GM21515 (cell line): ENCODE measurements at regions not wholly inside any gene's neighbourhood (a gene's known extent, or its start where the extent isn't known, plus 50 kb on each side); places are given as distances from the start of the nearest gene placed in this dataset.
"Not testable (repeated sequence)": the region's sequence is repeated elsewhere in the genome, so short reads cannot be mapped to it uniquely, and the experiment has no call there.

Source experiments
- ATAC-seq: cut with Tn5 transposase; IDR thresholded peaks from one replicate; pipeline ENCODE4 v1.9.1; 2021; ENCODE audit not compliant: unreplicated experiment

DNA sequence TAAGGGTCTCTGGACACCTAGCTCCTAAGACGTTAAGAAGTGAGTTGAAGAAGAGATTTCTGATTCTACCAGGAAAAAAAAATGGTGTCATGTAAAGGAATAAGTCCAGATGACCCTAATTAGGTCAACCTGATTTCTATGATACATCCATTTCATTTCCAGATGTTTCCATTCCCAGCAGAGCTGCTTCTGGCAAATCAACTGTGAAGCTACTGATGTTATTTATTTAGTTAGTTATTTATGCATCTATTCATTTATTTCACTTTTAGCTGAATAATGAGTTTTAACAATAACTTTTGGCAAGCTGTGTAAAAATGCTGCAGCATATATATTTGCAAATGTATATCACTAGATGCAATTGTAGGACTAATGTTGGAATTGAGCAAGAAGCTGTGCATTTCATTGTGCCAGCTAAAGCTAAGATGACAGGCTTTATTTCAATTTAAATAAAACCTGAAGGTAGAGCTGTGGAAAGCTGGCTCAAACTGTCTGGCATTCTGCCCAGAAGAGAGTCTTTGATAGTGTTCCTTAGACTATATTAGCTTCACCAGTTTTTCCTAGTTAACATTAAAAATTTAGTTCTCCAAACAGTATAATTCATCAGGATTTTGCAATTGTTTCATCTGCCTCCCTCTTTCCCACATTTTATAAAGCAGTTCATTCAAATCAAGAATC lies 1164.4 kb upstream of the ADGRL4 start:
- no peak for ATAC-seq

DNA sequence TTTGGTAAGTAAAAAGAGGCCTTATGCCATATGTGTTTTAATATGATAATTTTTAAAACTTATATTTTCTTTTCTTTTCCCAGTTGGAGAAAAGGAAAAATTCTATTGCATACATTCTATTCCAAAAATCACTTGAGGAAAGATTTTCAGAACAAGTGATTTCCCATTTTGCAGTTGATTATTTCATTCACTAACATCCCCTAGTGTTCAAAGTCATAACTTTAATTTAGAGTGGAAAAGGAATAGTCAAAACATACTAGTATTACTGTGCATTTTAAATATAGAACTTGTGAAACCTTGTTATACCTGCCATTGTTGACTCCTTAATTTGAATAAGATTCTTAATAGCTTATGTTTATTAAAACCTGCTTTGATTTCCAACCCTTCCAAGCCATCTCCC lies 1157.6 kb upstream of the ADGRL4 start:
- ATAC-seq: no peak

DNA sequence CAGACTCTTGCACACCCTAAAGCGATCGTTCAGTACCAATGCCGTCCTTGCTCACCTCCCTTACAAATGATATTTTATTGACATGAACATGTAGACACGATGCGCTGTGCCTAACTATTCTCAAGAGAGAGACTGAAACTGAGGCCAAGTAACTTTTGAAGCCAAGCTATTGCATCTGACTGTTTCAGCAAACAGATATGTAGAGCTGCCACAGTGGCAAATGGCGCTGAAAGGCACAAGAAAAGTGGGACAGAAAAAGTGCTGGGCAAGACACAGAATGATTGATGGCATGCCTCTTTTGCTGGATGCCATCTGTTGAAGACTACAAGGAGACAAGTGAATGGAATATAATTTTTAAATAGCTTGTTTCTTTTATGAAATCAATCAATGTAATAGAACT lies 1157.2 kb upstream of the ADGRL4 start:
- ATAC-seq: no peak

DNA sequence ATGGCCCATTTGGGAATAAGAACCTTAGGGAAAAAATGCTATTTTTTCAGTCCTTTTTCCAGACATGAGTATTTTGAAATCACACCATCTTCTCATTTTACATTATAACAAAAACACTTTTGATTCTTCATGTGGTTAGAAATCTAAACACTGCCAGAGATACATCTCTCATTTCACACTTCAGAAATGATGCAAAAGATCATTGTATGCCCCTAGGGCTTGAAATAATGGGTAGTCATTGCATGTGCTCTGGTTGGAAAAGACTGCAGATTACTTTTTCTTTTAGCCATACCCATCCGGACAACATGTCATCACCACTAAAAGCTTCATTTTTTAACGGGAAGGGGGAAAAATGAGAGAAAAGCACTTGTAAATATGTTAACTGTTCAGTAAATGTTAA lies 1152.2 kb upstream of the ADGRL4 start:
- no peak for ATAC-seq

DNA sequence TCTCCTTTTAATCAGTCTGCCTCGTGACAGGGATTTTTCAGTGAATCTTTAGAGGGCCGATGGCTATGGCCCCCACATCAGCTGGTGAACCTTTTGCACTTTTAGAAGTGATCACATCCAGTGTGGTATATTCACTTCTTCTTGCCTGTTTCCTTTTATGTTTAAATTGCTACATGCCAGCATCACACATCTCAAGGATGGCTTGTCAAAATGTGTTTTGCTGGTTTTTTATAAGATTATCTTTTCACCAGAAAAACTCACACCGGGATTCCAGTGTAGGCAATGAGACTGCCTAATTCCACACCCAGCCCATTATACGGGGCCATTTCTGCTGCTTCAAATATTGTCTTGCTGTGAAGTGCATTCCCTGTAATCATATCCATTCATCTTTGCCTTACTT lies 1151.7 kb upstream of the ADGRL4 start:
- ATAC-seq: no peak

DNA sequence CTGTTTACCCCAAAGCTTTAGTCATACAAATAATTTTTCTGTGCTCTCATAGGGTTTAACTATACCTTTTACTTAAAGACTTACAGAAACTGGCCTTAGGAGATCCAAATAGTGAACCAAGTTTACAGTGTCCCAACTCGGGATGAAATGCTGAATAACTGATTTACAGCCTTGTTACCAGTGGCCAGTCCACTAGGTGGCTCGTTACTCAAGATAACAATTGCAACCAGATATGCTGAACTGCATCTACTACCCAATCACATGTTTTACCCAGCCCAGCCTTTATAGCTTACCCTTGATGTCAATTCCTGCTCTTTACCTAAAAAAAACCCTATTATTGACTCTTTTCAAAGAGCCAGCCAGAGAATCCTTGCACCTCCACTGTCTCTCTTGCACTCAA lies 1148.8 kb upstream of the ADGRL4 start:
- no peak for ATAC-seq

DNA sequence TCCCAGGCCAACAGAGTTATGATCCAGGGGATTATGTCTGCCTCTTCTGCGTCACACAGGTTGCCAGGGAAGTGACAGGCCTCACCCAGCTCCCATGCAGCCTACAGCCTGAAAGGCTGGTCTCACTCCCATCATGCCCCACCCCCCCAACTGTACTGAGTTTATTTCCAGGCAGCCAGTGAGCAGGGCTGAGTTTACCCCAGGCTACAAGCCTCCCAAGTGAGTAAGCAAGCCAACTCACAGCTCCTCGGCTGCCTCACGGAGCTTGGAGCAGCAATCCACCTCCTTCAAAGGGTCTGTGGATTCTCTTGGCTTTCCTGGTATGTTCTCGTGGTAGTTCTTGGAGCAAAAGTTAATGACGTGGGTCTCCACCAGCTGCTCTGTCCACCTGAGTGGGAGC lies 1147.6 kb upstream of the ADGRL4 start:
- no peak for ATAC-seq

DNA sequence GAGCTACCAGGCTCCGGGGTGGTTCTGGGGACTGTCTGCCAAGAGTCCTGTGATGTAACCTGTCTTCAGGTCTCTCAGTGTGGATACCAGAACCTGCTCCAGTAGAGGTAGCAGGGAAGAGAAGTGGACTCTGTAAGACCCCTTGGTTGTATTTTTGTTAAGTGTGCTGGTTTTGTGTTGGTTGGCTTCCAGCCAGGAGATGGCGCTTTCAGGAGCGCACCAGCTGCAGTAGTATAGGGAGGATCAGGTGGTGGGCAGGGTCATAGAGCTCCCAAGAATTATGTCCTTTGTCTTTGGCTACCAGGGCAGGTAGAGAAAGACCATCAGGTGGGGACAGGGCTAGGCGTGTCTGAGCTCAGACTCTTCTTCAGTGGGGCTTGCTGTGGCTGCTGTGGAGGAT lies 1147.2 kb upstream of the ADGRL4 start:
- ATAC-seq: no peak

DNA sequence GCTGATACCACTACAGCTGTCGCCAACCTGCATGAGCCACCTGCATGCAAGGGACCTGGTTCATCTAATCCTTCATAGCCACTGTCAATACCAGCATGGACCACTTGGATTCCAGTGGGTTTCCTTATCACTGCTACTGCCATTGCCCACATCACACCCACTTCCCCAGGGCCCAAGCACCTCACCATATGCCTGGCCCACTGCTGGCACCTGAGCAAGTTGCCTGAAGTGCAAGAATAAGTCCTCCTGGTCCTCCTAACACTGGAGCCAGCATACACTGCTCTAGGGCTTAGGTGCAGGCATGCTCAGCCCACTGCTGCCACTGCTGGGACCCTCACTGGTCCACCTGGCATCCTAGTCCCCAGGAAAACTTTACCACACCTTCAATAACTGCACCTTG lies 1136.8 kb upstream of the ADGRL4 start:
- no peak for ATAC-seq

DNA sequence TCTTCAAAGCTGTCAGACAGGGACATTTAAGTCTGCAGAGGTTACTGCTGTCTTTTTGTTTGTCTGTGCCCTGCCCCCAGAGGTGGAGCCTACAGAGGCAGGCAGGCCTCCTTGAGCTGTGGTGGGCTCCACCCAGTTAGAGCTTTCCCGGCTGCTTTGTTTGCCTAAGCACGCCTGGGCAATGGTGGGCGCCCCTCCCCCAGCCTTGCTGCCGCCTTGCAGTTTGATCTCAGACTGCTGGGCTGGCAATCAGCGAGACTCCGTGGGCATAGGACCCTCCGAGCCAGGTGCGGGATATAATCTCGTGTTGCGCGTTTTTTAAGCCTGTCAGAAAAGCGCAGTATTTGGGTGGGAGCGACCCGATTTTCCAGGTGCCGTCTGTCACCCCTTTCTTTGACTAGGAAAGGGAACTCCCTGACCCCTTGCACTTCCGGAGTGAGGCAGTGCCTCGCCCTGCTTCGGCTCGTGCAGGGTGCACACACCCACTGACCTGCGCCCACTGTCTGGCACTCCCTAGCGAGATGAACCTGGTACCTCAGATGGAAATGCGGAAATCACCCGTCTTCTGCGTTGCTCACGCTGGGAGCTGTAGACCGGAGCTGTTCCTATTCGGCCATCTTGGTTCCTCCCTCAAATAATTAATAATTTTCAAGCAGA lies 1131.5 kb upstream of the ADGRL4 start:
- not testable (repeated sequence) for ATAC-seq

DNA sequence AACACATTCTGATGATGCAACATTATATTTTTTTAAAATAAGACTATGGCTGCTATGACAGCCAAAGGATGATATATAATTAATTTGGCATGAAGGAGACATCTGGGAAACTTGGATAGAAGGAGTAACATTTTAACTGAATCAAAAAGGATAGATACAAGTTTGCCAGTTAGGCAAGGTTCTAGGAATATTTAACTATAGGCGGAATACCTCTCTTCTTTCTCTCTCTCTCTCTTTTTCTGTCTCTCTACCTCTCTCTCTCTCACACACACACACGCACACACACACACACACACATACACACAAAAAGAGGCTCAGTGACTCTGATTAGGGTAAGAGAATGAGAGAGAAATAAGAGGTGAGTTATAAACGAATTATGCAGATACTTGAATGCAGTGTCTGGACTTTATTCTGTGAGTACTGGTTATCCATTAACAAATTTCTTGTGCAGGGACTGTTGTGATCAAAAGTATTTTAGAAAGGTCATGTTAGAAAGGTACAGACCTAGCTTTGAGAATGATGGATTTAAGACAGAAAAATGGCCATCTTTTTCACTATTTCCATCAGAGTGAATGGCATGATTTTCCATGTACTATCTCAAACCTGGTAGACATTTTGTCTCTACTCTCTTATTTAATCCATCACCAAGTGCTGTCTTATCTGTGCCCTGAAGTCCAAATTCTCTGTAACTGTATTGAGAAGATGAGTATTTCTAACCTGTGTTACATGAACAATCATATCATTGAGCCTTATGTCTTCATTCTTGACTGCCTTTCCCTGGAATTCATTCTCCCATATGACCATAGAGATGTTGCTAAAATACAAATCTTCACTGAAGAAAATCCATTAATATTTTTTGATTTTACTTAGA lies 1106.9 kb upstream of the ADGRL4 start:
- ATAC-seq: no peak

DNA sequence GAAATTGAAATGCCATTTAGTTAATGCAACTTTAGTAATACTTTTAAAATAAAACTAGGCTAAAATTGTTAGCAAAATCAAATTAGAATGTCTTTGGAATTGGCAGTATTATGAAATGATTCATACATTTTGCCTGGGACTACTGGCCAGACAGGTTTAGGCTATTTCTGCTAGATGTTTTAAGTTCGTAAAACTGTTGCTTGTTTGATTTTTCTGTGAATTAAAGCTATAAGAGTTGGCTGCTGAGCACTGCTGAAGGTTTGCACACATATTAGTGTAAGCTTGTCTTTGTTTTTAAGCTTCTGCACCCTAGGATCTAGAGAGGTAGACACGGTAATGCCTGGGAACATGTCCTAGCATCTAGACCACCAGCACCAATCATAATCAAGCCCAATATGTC lies 1094.6 kb upstream of the ADGRL4 start:
- no peak for ATAC-seq

DNA sequence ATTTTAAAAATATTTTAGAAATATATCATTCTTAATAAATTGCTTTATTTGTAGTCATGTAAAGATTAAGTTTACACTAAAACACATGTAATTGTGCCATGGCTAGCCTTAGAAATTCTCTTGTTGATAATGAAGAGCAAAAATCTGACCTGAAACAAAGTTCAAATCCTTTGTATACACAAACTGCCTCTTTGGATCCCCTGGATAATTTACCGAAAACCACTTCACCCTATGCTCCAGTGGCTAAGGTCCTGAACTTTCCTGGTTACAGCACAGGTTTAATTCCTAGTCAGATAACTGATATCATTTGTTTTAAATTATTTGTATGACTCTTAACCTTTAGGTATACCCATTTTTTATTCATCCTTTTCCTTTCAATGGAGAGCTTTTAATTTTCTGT lies 1093.2 kb upstream of the ADGRL4 start:
- ATAC-seq: no peak

DNA sequence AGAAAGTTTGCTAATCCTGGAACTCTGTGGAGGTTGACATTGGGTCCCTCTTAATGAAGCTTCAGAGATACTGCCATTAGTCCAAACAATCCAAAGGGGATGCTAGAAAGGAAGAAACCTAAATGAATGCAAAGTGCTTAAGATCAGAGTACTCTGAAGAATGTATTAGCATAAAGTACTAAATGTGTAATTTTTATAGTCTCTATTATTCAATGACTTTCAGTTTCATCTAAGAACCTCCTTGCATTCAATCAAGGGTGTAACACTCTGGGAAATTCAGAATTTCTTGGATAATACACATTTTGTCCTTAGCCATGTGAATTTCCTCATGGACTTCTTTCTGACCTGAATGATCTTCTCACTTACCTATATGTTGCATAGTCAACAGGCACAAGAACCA lies 1078.5 kb upstream of the ADGRL4 start:
- no peak for ATAC-seq

DNA sequence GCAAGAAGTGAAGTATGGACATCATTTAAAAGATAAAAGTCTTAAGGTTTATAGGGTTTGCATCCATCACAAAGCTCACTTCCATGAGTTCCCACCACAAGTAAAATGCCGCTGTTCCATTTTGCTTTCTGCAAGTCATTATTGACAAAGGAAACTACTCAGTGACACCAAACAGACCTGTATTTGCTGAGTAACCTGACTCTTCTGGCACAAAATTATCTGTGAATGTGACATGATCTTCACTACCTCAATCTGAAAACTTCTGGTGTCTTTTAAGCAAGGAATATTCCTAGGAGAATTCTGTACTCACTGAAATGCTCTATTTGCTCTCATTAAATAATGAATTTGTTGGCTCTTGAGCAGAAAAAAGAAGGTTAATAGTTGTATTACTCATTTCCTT lies 1077.4 kb upstream of the ADGRL4 start:
- ATAC-seq: no peak

DNA sequence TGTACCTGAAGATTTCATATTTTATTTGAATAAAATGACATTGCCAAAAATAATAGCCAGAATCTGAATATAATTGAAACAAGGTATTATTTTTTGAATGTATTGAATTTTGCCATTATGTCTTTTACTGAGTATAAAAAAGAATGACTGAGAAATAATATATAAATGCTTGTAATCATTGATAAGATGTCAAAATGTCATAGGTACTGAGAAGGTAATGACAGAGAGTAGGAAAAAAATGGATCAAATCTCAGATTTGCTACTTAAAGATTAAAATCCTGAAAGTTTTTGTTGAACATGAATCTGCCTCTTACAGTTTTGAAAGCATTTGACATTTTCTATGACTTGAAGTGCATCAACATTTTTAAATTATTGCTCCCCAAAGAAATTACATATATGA lies 1069.9 kb upstream of the ADGRL4 start:
- ATAC-seq: no peak

DNA sequence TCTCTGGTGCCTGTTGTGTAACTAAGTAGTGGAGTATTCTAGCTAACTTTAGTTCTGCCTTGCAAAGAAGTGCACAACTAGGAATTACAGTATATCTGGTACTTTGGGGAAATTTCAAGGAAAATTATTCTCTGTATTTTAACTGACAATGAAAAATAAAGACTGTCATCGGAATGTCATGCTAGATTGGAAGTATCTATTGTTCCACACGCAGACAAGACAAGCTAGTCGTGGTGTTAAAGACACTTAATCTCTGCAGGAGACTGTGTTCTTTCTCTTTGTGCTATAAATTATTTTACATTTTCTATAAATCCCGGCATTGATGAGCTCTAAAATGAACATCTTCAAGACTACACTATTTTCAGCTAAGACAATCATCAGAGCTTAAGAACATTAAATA lies 1068.8 kb upstream of the ADGRL4 start:
- ATAC-seq: no peak

DNA sequence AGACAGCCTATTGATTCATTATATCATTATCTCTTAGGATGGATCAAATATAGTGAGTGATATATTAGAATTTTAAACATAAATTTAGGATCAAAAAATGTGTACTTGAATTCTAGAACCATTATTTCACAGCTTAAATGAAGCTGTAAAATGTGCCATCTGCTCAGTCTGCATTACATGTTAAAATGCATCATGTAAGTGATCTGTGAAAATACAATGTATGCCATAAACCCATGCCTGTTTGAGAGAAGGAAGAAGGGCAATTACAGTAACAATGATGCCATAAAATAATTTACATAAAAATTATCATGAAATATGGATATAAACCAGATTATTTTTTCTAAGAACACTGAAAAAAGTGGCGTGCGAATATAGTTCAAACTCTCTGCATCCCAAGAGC lies 1066.0 kb upstream of the ADGRL4 start:
- no peak for ATAC-seq

DNA sequence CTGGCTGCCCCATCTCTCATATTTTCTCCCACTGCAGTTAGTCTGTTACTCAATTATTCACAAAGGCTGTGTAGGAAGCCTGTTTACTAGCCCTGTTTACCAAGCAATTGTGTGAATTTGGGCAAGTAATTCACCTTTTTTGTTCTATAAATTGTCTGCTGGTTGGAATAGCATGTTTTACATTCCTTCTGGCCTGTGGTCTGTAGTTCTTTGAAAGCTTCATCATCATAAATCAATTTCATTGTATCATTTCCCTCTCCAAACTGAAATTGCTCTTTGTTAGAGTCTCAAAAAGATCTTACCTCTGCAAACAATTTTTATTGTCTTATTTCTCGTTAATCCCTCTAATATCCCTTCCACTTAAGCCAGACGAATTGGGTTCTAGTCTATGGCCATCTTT lies 1059.5 kb upstream of the ADGRL4 start:
- ATAC-seq: no peak

DNA sequence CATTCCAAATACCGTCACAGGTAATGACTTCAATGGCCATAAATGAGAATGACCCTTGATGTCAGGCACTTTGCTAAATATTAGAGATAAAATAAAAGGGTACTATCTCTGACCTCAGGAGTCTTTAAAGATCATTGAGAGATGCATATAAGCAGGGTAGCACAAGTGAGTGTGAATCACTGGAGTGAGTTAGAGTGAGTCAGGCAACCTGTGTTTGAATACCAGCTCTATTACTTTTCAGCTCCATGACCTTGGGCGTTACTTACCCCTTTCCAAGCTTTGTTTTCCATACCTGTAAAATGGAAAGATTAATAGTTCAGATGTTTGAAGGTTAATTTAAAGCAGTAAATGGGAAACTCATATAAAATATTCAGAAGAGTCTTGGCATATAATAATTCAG lies 1058.0 kb upstream of the ADGRL4 start:
- ATAC-seq: no peak

DNA sequence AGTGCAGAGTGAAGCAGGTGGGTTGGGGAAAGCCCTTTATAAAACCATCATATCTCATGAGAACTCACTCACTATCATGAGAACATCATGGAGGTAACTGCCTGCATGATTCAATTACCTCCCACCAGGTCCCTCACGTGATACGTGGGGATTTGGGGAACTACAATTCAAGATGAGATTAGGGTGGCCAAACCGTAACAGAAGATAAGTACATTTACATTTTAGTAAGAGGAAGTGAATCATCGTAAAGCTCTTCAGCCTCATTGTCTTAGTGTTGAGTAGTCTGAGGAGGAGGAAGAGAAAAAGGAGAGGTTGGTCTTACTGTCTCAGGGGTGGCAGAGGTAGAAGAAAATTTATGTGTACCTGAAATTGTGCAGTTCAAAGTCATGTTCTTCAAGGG lies 1053.4 kb upstream of the ADGRL4 start:
- no peak for ATAC-seq

DNA sequence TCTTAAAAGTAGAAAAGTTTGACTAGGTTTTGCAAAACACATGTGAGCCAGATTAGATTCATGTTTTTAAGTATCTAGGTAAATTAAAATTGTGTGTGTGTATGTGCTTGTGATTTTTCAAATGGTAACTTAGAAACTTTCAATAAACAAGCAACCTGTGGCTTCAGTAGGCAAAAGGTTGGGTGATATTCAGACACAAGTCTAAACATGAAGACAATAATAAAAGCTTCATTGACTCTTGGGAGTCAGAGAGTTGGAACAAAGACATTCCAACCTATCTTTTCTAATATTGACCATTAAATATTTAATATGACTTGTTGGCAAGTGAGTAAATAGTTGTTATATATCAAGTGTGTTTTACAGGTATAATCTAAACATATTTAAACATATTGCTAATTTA lies 1049.6 kb upstream of the ADGRL4 start:
- ATAC-seq: no peak
